ENCODE measurements at regions not wholly inside any gene's neighbourhood (a gene's known extent, or its start where the extent isn't known, plus 50 kb on each side); places are given as distances from the start of the nearest gene placed in this dataset.

- Histone ChIP-seq H3K9me2 (ENCODE audit: insufficient read depth) (no peaks in the 10 kb centered on the region), H3K9ac (ENCODE audit: low read length) (no peak overlapping the region), H3K4me3 (replicated peaks in 1 of 2; ENCODE audit: low read depth in 1 of 2, low read length in 2 of 2) (no peak overlapping the region), H3K9me3 (ENCODE audit: control insufficient read depth in 1 of 2, insufficient read depth in 1 of 2, low read depth in 1 of 2, low read length in 2 of 2) (no peaks in the 10 kb centered on the region), H2AFZ (ENCODE audit: low read depth, low read length, poor library complexity, severe bottlenecking) (no peak overlapping the region), H3K4me1 (ENCODE audit: control insufficient read depth in 1 of 2, insufficient read depth in 2 of 2, low read length in 2 of 2) (no peaks in the 10 kb centered on the region), H4K20me1 (ENCODE audit: insufficient read depth) (no peaks in the 10 kb centered on the region), H3K4me2 (ENCODE audit: low read length) (no peak overlapping the region), H3K27me3 (ENCODE audit: insufficient read depth, low read length) (no peaks in the 10 kb centered on the region), H3K27ac (ENCODE audit: low read depth, low read length) (no peak overlapping the region), H3K36me3 (ENCODE audit: control insufficient read depth in 1 of 2, insufficient read depth in 2 of 2, low read length in 2 of 2) (no peaks in the 10 kb centered on the region), H3K79me2 (ENCODE audit: insufficient read depth, low read length) (no peaks in the 10 kb centered on the region)
- ATAC-seq (no peak), DNase-seq (ENCODE audit: low read depth, low spot score) (no peak)
- no peak for TF ChIP-seq SIN3A (IDR thresholded peaks at IDR 0.05; ENCODE audit: low read depth)
- intact Hi-C loops (cut with micrococcal nuclease): no loop called here
- POLR2A ChIA-PET: no interaction called here
- no TSS peak for BruUV-seq (replicated peaks)
- CTCF ChIA-PET: no interaction called here
- RAD21 ChIA-PET (ENCODE audit: low non-redundant PET in 1 of 2, low total read pairs in 2 of 2, uncharacterized antibody in 2 of 2, unreplicated experiment in 2 of 2): no interaction called here
Observed at GRCh38 chr12:60174941-60175340, 579.1 kb downstream of the SLC16A7 start.

GRCh38 chr12:60176891-60177290, 581.1 kb downstream of the SLC16A7 start:
- ChIA-PET POLR2A (no interaction called here), RAD21 (ENCODE audit: low non-redundant PET in 1 of 2, low total read pairs in 2 of 2, uncharacterized antibody in 2 of 2, unreplicated experiment in 2 of 2) (no interaction called here), CTCF (no interaction called here)
- Histone ChIP-seq H3K36me3 (ENCODE audit: control insufficient read depth in 1 of 2, insufficient read depth in 2 of 2, low read length in 2 of 2) (no peaks in the 10 kb centered on the region), H3K9me3 (ENCODE audit: control insufficient read depth in 1 of 2, insufficient read depth in 1 of 2, low read depth in 1 of 2, low read length in 2 of 2) (no peaks in the 10 kb centered on the region), H3K4me2 (ENCODE audit: low read length) (no peak overlapping the region), H3K27me3 (ENCODE audit: insufficient read depth, low read length) (no peaks in the 10 kb centered on the region), H3K4me3 (replicated peaks in 1 of 2; ENCODE audit: low read depth in 1 of 2, low read length in 2 of 2) (no peak overlapping the region), H3K27ac (ENCODE audit: low read depth, low read length) (no peak overlapping the region), H3K79me2 (ENCODE audit: insufficient read depth, low read length) (no peaks in the 10 kb centered on the region), H3K9ac (ENCODE audit: low read length) (no peak overlapping the region), H4K20me1 (ENCODE audit: insufficient read depth) (no peaks in the 10 kb centered on the region), H3K4me1 (ENCODE audit: control insufficient read depth in 1 of 2, insufficient read depth in 2 of 2, low read length in 2 of 2) (no peaks in the 10 kb centered on the region), H2AFZ (ENCODE audit: low read depth, low read length, poor library complexity, severe bottlenecking) (no peak overlapping the region), H3K9me2 (ENCODE audit: insufficient read depth) (no peaks in the 10 kb centered on the region)
- ATAC-seq: no peak
- DNase-seq (ENCODE audit: low read depth, low spot score): no peak
- intact Hi-C loops (cut with micrococcal nuclease): no loop called here
- TF ChIP-seq, protein P1, sequence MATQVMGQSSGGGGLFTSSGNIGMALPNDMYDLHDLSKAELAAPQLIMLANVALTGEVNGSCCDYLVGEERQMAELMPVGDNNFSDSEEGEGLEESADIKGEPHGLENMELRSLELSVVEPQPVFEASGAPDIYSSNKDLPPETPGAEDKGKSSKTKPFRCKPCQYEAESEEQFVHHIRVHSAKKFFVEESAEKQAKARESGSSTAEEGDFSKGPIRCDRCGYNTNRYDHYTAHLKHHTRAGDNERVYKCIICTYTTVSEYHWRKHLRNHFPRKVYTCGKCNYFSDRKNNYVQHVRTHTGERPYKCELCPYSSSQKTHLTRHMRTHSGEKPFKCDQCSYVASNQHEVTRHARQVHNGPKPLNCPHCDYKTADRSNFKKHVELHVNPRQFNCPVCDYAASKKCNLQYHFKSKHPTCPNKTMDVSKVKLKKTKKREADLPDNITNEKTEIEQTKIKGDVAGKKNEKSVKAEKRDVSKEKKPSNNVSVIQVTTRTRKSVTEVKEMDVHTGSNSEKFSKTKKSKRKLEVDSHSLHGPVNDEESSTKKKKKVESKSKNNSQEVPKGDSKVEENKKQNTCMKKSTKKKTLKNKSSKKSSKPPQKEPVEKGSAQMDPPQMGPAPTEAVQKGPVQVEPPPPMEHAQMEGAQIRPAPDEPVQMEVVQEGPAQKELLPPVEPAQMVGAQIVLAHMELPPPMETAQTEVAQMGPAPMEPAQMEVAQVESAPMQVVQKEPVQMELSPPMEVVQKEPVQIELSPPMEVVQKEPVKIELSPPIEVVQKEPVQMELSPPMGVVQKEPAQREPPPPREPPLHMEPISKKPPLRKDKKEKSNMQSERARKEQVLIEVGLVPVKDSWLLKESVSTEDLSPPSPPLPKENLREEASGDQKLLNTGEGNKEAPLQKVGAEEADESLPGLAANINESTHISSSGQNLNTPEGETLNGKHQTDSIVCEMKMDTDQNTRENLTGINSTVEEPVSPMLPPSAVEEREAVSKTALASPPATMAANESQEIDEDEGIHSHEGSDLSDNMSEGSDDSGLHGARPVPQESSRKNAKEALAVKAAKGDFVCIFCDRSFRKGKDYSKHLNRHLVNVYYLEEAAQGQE (IDR thresholded peaks at IDR 0.05; ENCODE audit: low read depth): no peak
- no peak for TF ChIP-seq CEBPB (IDR thresholded peaks at IDR 0.05; ENCODE audit: low read depth)
- TF ChIP-seq POLR2AphosphoS5 (IDR thresholded peaks at IDR 0.05; ENCODE audit: low read depth, low read length): no peak
- no peak for TF ChIP-seq POLR2A (IDR thresholded peaks at IDR 0.05; ENCODE audit: borderline replicate concordance, extremely low read depth, insufficient read depth, insufficient read length)
- no peak for TF ChIP-seq SRF (IDR thresholded peaks at IDR 0.05; ENCODE audit: low read depth)
- no peak for TF ChIP-seq JUND (IDR thresholded peaks at IDR 0.05)
- TF ChIP-seq SP1 (IDR thresholded peaks at IDR 0.05; ENCODE audit: low read depth): no peak
- no peak for TF ChIP-seq ZNF274 (IDR thresholded peaks at IDR 0.05; ENCODE audit: low read depth, low read length)
- TF ChIP-seq CBX3 (IDR thresholded peaks at IDR 0.05; ENCODE audit: low read depth): no peak
- TF ChIP-seq ZFX (IDR thresholded peaks at IDR 0.05): no peak
- no peak for TF ChIP-seq FOSL1 (IDR thresholded peaks at IDR 0.05; ENCODE audit: low read depth)
- no TSS peak for BruUV-seq (replicated peaks)
